ENCODE measurements at regions not wholly inside any gene's neighbourhood (a gene's known extent, or its start where the extent isn't known, plus 50 kb on each side); places are given as distances from the start of the nearest gene placed in this dataset.
"Not testable (repeated sequence)": the region's sequence is repeated elsewhere in the genome, so short reads cannot be mapped to it uniquely, and the experiment has no call there.

GRCh38 chr12:14219156-14219555, 146.3 kb upstream of the ATF7IP start:
- DNase-seq (ENCODE audit: low spot score), result no peak
- no peak overlapping the region for H3K4me3 ChIP-seq
- no peak for TF ChIP-seq CTCF (IDR thresholded peaks at IDR 0.05)
- H3K27ac ChIP-seq, result no peak overlapping the region

GRCh38 chr12:14219670-14220069, 145.8 kb upstream of the ATF7IP start:
- not testable (repeated sequence) for DNase-seq (ENCODE audit: low spot score); H3K4me3 ChIP-seq; H3K27ac ChIP-seq

GRCh38 chr12:14225064-14225463, 140.4 kb upstream of the ATF7IP start:
- H3K4me3 ChIP-seq, result no peak overlapping the region
- TF ChIP-seq CTCF (IDR thresholded peaks at IDR 0.05), result no peak
- no peak for DNase-seq (ENCODE audit: low spot score)
- no peak overlapping the region for H3K27ac ChIP-seq

GRCh38 chr12:14235176-14235575, 130.3 kb upstream of the ATF7IP start:
- DNase-seq (ENCODE audit: low spot score); H3K27ac ChIP-seq; H3K4me3 ChIP-seq: not testable (repeated sequence)

- H3K27ac ChIP-seq; DNase-seq (ENCODE audit: low spot score); H3K4me3 ChIP-seq: not testable (repeated sequence)
Observed at GRCh38 chr12:14236641-14237040, 128.8 kb upstream of the ATF7IP start.

- Histone ChIP-seq H3K27ac (no peak overlapping the region), H3K4me3 (no peak overlapping the region)
- TF ChIP-seq CTCF (IDR thresholded peaks at IDR 0.05), result peak; percentile 46
- DNase-seq (ENCODE audit: low spot score), result no peak
Observed at GRCh38 chr12:14238221-14238792, 127.2 kb upstream of the ATF7IP start.

- no peak for TF ChIP-seq CTCF (IDR thresholded peaks at IDR 0.05)
- no peak for DNase-seq (ENCODE audit: low spot score)
- Histone ChIP-seq H3K4me3 (peak overlapping the region; percentile 56), H3K27ac (peak overlapping the region in 1 of 2 donors; percentile 44)
Observed at GRCh38 chr12:14239350-14239934, 126.0 kb upstream of the ATF7IP start.

- H3K27ac ChIP-seq, result peak overlapping the region in 1 of 2 donors; percentile 4
- no peak for DNase-seq (ENCODE audit: low spot score)
- peak overlapping the region; percentile 56 for H3K4me3 ChIP-seq
- TF ChIP-seq CTCF (IDR thresholded peaks at IDR 0.05), result no peak
Observed at GRCh38 chr12:14239935-14240872, 125.3 kb upstream of the ATF7IP start.

All from coronary artery (tissue), 2 donors.